HG03095 (cell line): ENCODE measurements at regions not wholly inside any gene's neighbourhood (a gene's known extent, or its start where the extent isn't known, plus 50 kb on each side); places are given as distances from the start of the nearest gene placed in this dataset.

Experiments used
- ATAC-seq: cut with Tn5 transposase; IDR thresholded peaks from one replicate; pipeline ENCODE4 v1.9.1; 2021; ENCODE audit warnings: moderate library complexity; ENCODE audit not compliant: unreplicated experiment

GRCh38 chr5:143870362-143870761, 58.4 kb downstream of the HMHB1 start:
- ATAC-seq: no peak

- no peak for ATAC-seq
Observed at GRCh38 chr5:143870871-143871632, 59.1 kb downstream of the HMHB1 start.

- ATAC-seq: no peak
Observed at GRCh38 chr5:143871672-143872071, 59.7 kb downstream of the HMHB1 start.

GRCh38 chr5:143874312-143874711, 62.4 kb downstream of the HMHB1 start:
- ATAC-seq: no peak

- ATAC-seq: no peak
Observed at GRCh38 chr5:143877196-143877595, 65.2 kb downstream of the HMHB1 start.

GRCh38 chr5:143878430-143878829, 66.5 kb downstream of the HMHB1 start:
- ATAC-seq: no peak

GRCh38 chr5:143879646-143880045, 67.7 kb downstream of the HMHB1 start:
- ATAC-seq: no peak

GRCh38 chr5:143880178-143880577, 68.2 kb downstream of the HMHB1 start:
- no peak for ATAC-seq

- no peak for ATAC-seq
Observed at GRCh38 chr5:143882520-143882919, 70.6 kb downstream of the HMHB1 start.

GRCh38 chr5:143886096-143886495, 74.1 kb downstream of the HMHB1 start:
- no peak for ATAC-seq

GRCh38 chr5:143886651-143887638, 75.0 kb downstream of the HMHB1 start:
- ATAC-seq: no peak

- ATAC-seq: no peak
Observed at GRCh38 chr5:143887903-143888665, 76.1 kb downstream of the HMHB1 start.

GRCh38 chr5:143888912-143889311, 77.0 kb downstream of the HMHB1 start:
- no peak for ATAC-seq

GRCh38 chr5:143889986-143890385, 78.0 kb downstream of the HMHB1 start:
- ATAC-seq: no peak

- no peak for ATAC-seq
Observed at GRCh38 chr5:143890487-143890886, 78.5 kb downstream of the HMHB1 start.

GRCh38 chr5:143892271-143892670, 80.3 kb downstream of the HMHB1 start:
- ATAC-seq: no peak

- ATAC-seq: no peak
Observed at GRCh38 chr5:143892908-143893307, 80.9 kb downstream of the HMHB1 start.

GRCh38 chr5:143893638-143894037, 81.7 kb downstream of the HMHB1 start:
- ATAC-seq: no peak

- ATAC-seq: no peak
Observed at GRCh38 chr5:143896516-143896915, 84.6 kb downstream of the HMHB1 start.

- ATAC-seq: no peak
Observed at GRCh38 chr5:143896966-143897365, 85.0 kb downstream of the HMHB1 start.

GRCh38 chr5:143898381-143898780, 86.4 kb downstream of the HMHB1 start:
- no peak for ATAC-seq
